NCI-H2081 treated with DMSO at 0.1 percent for 48 hours (cell line): ENCODE measurements at regions not wholly inside any gene's neighbourhood (a gene's known extent, or its start where the extent isn't known, plus 50 kb on each side); places are given as distances from the start of the nearest gene placed in this dataset.

ENCODE experiments used
- DNase-seq: peaks from one replicate; lab custom pipeline; 2025; lab: John Stamatoyannopoulos, UW

DNA sequence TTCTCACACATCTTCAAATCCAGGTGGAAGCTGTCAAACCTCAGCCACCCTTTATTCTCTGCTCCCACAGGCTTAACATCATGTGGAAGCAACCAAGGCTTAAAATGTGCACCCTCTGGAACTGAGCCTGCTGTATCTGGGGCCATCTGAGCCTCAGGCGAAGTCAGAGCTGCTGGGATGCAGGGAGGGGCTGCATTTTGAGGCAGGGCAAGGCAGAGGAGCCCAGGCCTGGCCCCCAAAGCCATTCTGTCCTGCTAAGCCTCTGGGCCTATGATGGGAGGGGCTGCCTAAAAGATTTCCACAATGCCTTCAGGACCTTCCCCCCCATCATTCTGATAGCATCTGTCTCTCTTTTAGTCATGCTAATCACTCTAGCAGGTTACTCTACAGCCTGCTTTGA, 51.7 kb upstream of the COBL start:
- no peak for DNase-seq

DNA sequence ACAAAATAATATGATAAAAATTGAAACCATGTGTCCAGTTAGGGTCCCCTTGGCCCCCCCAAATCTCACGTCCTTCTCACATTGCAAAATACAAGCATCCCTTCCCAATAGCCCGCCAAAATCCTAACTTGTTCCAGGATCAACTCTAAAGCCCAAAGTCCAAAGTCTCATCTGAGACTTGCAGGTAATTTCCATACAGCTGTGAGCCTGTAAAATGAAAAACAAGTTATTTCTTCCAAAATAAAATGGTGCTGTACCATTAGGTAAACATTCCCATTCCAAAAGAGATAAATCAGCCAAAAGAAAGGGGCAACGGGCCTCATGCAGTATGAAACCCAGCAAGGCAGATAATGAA, 51.0 kb upstream of the COBL start:
- no peak for DNase-seq

DNA sequence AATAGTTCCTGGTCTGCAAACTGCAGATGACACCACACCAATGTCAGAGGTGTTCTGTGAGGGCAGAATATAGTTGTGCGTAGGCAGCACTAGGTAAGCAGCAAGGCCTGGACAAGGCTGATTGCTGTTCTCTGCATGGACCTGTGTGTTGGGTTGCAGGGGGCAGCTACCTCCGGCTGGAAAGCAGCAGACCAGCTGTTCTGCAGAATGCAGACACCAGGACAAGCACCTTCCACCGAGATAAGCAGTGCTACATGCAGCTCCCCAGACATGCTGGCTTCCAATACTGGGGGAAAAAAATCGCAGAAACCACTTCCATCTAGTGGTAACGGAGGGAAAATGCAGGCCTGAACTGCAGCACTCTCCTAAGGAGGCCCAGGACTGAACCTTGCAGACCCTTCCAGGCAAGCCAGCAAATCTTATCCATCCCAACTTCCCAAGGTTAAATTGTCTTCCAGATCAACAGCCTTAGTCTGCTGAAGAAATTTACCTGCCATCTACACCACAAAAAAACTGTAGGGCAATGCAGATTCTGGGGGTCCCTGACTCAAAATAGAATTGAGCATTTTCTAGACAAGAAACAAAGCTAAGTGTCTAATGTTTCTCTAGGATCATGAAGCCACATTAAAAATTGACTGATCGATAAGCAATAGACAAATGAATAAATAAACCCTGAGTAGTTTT, 50.5 kb upstream of the COBL start:
- DNase-seq: no peak
